AG04450 (cell line): ENCODE measurements at regions not wholly inside any gene's neighbourhood (a gene's known extent, or its start where the extent isn't known, plus 50 kb on each side); places are given as distances from the start of the nearest gene placed in this dataset.

Source experiments
- CTCF ChIA-PET: fragments of 300-600, 350-600 bp; formaldehyde crosslinking; extraction: SDS; loops from one replicate; lab custom pipeline; 2022; ENCODE audit warnings: antibody characterized with exemption, inconsistent platforms; lab: Charles Lee
- POLR2A ChIA-PET: fragments of 350-600 bp; formaldehyde crosslinking; extraction: SDS; loops from one replicate; lab custom pipeline; 2021; ENCODE audit warnings: antibody characterized with exemption, inconsistent platforms; lab: Yijun Ruan, JAX
- DNase-seq: peaks from one replicate; pipeline ENCODE4 v3.0.0-alpha.2; 2011; ENCODE audit warnings: low read depth, low spot score
- H3K27ac ChIP-seq: one replicate; pipeline ENCODE4 v1.5.1; 2012; ENCODE audit warnings: low read depth, low read length, control low read depth
- H3K27me3 ChIP-seq: one replicate; pipeline ENCODE4 v1.6.0; 2012; ENCODE audit warnings: low read length; ENCODE audit not compliant: control insufficient read depth, insufficient read depth
- H3K4me3 ChIP-seq: 2 replicates; pipeline ENCODE4 v1.5.1; 2011; ENCODE audit warnings: mild to moderate bottlenecking, low read depth, low read length, control low read depth
- H3K9me3 ChIP-seq: 2 replicates; pipeline ENCODE4 v1.5.1; 2012; ENCODE audit warnings: low read length; ENCODE audit not compliant: control insufficient read depth, insufficient read depth
- TF ChIP-seq, protein P1 (sequence below): IDR thresholded peaks from 2 replicates; pipeline ENCODE4 v1.5.1; 2011; ENCODE audit warnings: low read depth, low read length, control low read depth, inconsistent platforms

DNA sequence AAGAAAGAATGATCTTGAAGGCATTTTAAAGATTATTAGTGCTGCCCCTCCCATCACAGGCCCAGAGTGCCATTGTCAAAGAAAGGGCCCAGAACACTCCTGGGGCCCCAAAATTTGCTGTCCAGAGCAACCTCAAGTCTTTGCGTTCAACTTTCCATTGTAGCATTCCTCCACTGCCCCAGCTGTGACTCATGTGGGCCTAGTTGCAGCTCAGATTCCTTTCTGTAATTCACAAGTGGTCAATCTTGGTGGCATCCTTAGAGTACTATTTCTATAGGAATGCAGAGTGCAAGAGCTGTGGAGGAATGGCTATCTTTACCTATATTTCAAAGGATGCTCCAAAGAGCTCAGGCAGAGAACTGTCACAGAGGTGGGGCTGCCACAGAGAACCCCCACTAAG is 1500.8 kb upstream of the IGFBP7 start:
- Histone ChIP-seq H3K27ac (no peak overlapping the region), H3K4me3 (no peak overlapping the region), H3K9me3 (peaks cover 9% of the 10 kb centered on the region), H3K27me3 (no peaks in the 10 kb centered on the region)
- DNase-seq = no peak
- POLR2A ChIA-PET = no interaction called here
- CTCF ChIA-PET = no interaction called here
- TF ChIP-seq, protein P1, sequence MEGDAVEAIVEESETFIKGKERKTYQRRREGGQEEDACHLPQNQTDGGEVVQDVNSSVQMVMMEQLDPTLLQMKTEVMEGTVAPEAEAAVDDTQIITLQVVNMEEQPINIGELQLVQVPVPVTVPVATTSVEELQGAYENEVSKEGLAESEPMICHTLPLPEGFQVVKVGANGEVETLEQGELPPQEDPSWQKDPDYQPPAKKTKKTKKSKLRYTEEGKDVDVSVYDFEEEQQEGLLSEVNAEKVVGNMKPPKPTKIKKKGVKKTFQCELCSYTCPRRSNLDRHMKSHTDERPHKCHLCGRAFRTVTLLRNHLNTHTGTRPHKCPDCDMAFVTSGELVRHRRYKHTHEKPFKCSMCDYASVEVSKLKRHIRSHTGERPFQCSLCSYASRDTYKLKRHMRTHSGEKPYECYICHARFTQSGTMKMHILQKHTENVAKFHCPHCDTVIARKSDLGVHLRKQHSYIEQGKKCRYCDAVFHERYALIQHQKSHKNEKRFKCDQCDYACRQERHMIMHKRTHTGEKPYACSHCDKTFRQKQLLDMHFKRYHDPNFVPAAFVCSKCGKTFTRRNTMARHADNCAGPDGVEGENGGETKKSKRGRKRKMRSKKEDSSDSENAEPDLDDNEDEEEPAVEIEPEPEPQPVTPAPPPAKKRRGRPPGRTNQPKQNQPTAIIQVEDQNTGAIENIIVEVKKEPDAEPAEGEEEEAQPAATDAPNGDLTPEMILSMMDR = no peak

DNA sequence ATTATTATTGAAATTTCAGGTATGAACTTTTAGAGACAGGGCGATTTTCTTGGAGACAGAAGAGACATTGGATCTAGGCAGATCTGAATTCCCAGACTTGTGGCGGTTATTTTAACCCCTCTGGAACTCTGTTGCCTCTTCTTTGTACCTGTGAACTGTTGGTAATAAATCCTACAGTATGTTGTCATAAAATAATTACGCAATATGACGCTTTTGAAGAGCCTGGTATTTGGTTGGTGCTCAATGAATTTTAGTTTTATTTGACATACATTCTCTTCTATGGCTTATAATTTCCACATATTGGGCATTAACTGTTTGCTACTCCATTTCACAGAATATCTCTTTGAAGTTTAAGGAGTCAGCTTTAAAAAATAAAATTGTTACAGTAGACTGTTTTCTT is 1496.1 kb upstream of the IGFBP7 start:
- Histone ChIP-seq H3K27ac (no peak overlapping the region), H3K9me3 (peaks cover 5% of the 10 kb centered on the region; the same call in 1 of the 2 replicates), H3K4me3 (no peak overlapping the region), H3K27me3 (no peaks in the 10 kb centered on the region)
- CTCF ChIA-PET = no interaction called here
- TF ChIP-seq, protein P1 = no peak
- no peak for DNase-seq
- POLR2A ChIA-PET = no interaction called here

DNA sequence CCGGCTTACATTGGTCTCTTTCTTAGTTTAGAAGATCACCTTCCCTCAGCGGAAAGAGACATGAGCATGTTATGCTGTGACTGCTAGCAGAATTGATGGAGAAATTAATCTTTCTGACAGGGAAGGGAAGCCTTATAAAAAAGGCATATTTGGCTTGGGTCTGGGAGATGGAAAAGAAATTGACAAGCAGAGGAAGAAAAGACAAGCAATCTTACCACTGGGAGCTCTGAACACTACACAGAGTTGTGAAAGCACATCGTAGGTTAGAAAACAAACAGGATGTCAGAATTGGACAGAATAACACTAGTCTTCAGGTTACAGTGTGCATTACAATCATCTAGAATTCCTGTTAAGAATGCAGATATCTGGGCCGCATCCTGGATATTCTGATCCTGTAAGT is 1493.8 kb upstream of the IGFBP7 start:
- H3K4me3 ChIP-seq = no peak overlapping the region
- ChIA-PET POLR2A (no interaction called here), CTCF (no interaction called here)
- H3K27ac ChIP-seq = no peak overlapping the region
- H3K27me3 ChIP-seq = no peaks in the 10 kb centered on the region
- H3K9me3 ChIP-seq = no peaks in the 10 kb centered on the region
- DNase-seq = no peak
- TF ChIP-seq, protein P1 = no peak

DNA sequence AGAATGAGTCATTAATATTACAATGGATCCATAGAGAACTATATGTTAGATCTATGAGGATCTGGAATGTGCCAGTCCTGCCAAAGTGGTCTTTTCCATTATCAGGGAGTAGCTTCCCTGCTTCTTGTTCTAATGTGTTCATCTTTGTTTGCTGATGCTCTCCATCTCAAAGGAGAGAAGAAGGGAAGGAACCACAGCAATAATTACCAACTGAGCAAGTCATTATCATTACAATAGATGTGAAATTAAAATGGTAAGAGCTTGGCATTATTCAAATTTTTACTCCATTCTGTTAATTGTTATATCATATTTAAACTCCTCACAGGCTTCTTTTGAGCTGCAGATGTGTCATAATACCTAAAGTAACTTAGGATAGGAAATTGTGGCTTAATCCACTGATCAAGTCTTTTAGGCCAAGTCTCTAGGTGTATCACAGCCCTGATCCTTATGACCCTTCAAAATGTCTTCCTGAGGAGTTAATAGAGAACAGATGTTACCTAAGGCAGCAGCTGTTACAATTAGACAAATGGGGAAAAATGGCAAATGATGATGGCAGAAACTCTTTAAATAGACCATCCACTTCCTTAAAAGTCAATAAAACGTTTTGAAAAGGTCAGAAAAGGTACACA is 1492.7 kb upstream of the IGFBP7 start:
- TF ChIP-seq, protein P1 = no peak
- H3K4me3 ChIP-seq = no peak overlapping the region
- H3K9me3 ChIP-seq = no peaks in the 10 kb centered on the region
- ChIA-PET CTCF (no interaction called here), POLR2A (no interaction called here)
- no peak for DNase-seq
- no peaks in the 10 kb centered on the region for H3K27me3 ChIP-seq
- no peak overlapping the region for H3K27ac ChIP-seq

DNA sequence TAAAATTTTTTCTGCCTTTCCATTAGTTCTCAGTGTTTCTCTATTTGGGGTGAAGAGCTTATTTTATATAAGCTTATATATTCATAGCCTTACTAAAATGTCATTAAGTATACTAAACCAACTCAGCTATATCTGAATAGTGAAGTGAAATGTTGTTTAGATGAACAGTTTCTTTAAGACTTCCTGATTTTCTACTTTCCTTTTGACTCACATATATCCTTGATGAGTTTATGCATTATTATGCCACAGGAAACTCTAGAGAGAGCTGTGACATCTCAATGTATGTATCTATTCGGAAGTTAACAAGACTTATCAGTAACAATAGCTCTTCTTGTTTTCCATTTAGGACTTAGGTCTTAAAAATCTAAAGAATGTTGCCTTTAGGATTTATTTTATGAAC is 1491.8 kb upstream of the IGFBP7 start:
- TF ChIP-seq, protein P1 = no peak
- Histone ChIP-seq H3K9me3 (no peaks in the 10 kb centered on the region), H3K27ac (no peak overlapping the region), H3K27me3 (no peaks in the 10 kb centered on the region), H3K4me3 (no peak overlapping the region)
- ChIA-PET POLR2A (no interaction called here), CTCF (no interaction called here)
- DNase-seq = no peak
